H9 (cell line): ENCODE measurements at regions not wholly inside any gene's neighbourhood (a gene's known extent, or its start where the extent isn't known, plus 50 kb on each side); places are given as distances from the start of the nearest gene placed in this dataset.

Experiments used
- DNase-seq: peaks from one replicate; pipeline ENCODE4 v3.0.0-alpha.2; 2017
- H2AFZ ChIP-seq: one replicate; pipeline ENCODE4 v1.6.1; 2013; ENCODE audit warnings: mild to moderate bottlenecking, low read length, control low read depth, moderate library complexity
- H2AK5ac ChIP-seq: 2 replicates; pipeline ENCODE4 v1.6.1; 2013; ENCODE audit warnings: low read length, control low read depth, mixed read lengths; ENCODE audit not compliant: insufficient read length
- H2BK120ac ChIP-seq: one replicate; pipeline ENCODE4 v1.6.1; 2013; ENCODE audit warnings: low read depth, mild to moderate bottlenecking, low read length, control low read depth, inconsistent platforms; ENCODE audit not compliant: poor library complexity, severe bottlenecking
- H2BK12ac ChIP-seq: 2 replicates; pipeline ENCODE4 v1.6.1; 2013; ENCODE audit warnings: low read length, control low read depth, mixed read lengths, low read depth; ENCODE audit not compliant: insufficient read length
- H2BK15ac ChIP-seq: 2 replicates; pipeline ENCODE4 v1.6.1; 2013; ENCODE audit warnings: low read depth, low read length, control low read depth
- H2BK20ac ChIP-seq: one replicate; pipeline ENCODE4 v1.6.1; 2013; ENCODE audit warnings: low read depth, mild to moderate bottlenecking, low read length, control low read depth, inconsistent platforms; ENCODE audit not compliant: poor library complexity, severe bottlenecking
- H2BK5ac ChIP-seq: 2 replicates; pipeline ENCODE4 v1.6.1; 2013; ENCODE audit warnings: low read length, control low read depth, mixed read lengths; ENCODE audit not compliant: insufficient read length
- H3K14ac ChIP-seq: 2 replicates; pipeline ENCODE4 v1.6.1; 2013; ENCODE audit warnings: low read length, control low read depth; ENCODE audit not compliant: insufficient read depth
- H3K18ac ChIP-seq: 2 replicates; pipeline ENCODE4 v1.6.1; 2013; ENCODE audit warnings: low read depth, mild to moderate bottlenecking, mixed read lengths, low read length, control low read depth; ENCODE audit not compliant: insufficient read length
- H3K23ac ChIP-seq: 2 replicates; pipeline ENCODE4 v1.6.1; 2013; ENCODE audit warnings: low read length, control low read depth, mixed read lengths, low read depth; ENCODE audit not compliant: insufficient read length
- H3K23me2 ChIP-seq: 2 replicates; pipeline ENCODE4 v1.6.1; 2013; ENCODE audit warnings: low read depth, mild to moderate bottlenecking, mixed read lengths, low read length, control low read depth; ENCODE audit not compliant: insufficient read length, poor library complexity, severe bottlenecking
- H3K27ac ChIP-seq: 2 replicates; pipeline ENCODE4 v1.5.1; 2013; ENCODE audit warnings: low read length, control low read depth, mixed read lengths, low read depth; ENCODE audit not compliant: insufficient read length
- H3K27me3 ChIP-seq: 2 replicates; pipeline ENCODE4 v1.6.1; 2013; ENCODE audit warnings: low read length, control low read depth, inconsistent platforms; ENCODE audit not compliant: insufficient read depth
- H3K4ac ChIP-seq: 2 replicates; pipeline ENCODE4 v1.6.1; 2013; ENCODE audit warnings: low read depth, mild to moderate bottlenecking, control low read depth, inconsistent platforms, low read length, moderate library complexity
- H3K4me1 ChIP-seq: 2 replicates; pipeline ENCODE4 v1.6.1; 2013; ENCODE audit warnings: low read length, control low read depth, inconsistent platforms; ENCODE audit not compliant: insufficient read depth
- H3K4me2 ChIP-seq: 2 replicates; pipeline ENCODE4 v1.6.1; 2013; ENCODE audit warnings: low read length, control low read depth, mixed read lengths; ENCODE audit not compliant: insufficient read length, insufficient read depth
- H3K56ac ChIP-seq: 2 replicates; pipeline ENCODE4 v1.6.1; 2013; ENCODE audit warnings: low read depth, mild to moderate bottlenecking, mixed read lengths, low read length, control low read depth; ENCODE audit not compliant: insufficient read length
- H3K79me1 ChIP-seq: 2 replicates; pipeline ENCODE4 v1.6.1; 2013; ENCODE audit warnings: low read depth, mild to moderate bottlenecking, moderate library complexity, low read length, control low read depth, inconsistent platforms; ENCODE audit not compliant: insufficient read depth, poor library complexity, severe bottlenecking
- H3K79me2 ChIP-seq: 2 replicates; pipeline ENCODE4 v1.6.1; 2013; ENCODE audit warnings: low read length, control low read depth, inconsistent platforms; ENCODE audit not compliant: insufficient read depth
- H3K9ac ChIP-seq: 2 replicates; pipeline ENCODE4 v1.6.1; 2013; ENCODE audit warnings: low read length, control low read depth, mixed read lengths; ENCODE audit not compliant: insufficient read length; ENCODE audit errors: extremely low read depth
- H3K9me3 ChIP-seq: one replicate; pipeline ENCODE4 v1.6.1; 2013; ENCODE audit warnings: low read depth, low read length, inconsistent platforms; ENCODE audit not compliant: control insufficient read depth
- H3T11ph ChIP-seq: one replicate; pipeline ENCODE4 v1.6.1; 2013; ENCODE audit warnings: mild to moderate bottlenecking, low read length, control low read depth, inconsistent platforms
- H4K20me1 ChIP-seq: one replicate; pipeline ENCODE4 v1.6.1; 2013; ENCODE audit not compliant: control insufficient read depth, insufficient read length, insufficient read depth
- H4K5ac ChIP-seq: 2 replicates; pipeline ENCODE4 v1.6.1; 2013; ENCODE audit warnings: low read depth, mild to moderate bottlenecking, mixed read lengths, low read length, control low read depth; ENCODE audit not compliant: insufficient read length
- H4K8ac ChIP-seq: replicated peaks from 2 replicates; pipeline ENCODE4 v1.6.1; 2013; ENCODE audit warnings: low read length, control low read depth, mixed read lengths, low read depth; ENCODE audit not compliant: insufficient read length
- H4K91ac ChIP-seq: 2 replicates; pipeline ENCODE4 v1.6.1; 2013; ENCODE audit warnings: low read depth, mild to moderate bottlenecking, moderate library complexity, mixed read lengths, low read length, control low read depth; ENCODE audit not compliant: insufficient read length
- H3K27ac Mint-ChIP-seq, 3 experiments: 2 replicates in 2 of 3; 3 replicates in 1 of 3; pipeline ENCODE4 v1.8.0; 2020 to 2021; ENCODE audit warnings: mixed read lengths in 3 of 3, mild to moderate bottlenecking in 1 of 3, moderate library complexity in 1 of 3
- H3K27me3 Mint-ChIP-seq: 2 replicates; pipeline ENCODE4 v1.8.0; 2021; ENCODE audit warnings: low read depth, mild to moderate bottlenecking, moderate library complexity, mixed read lengths
- H3K36me3 Mint-ChIP-seq, 3 experiments: 2 replicates in 2 of 3; 3 replicates in 1 of 3; pipeline ENCODE4 v1.8.0; 2020 to 2021; ENCODE audit warnings: low read depth in 3 of 3, mixed read lengths in 3 of 3; ENCODE audit not compliant: insufficient read depth in 1 of 3
- H3K4me1 Mint-ChIP-seq, 2 experiments: 2 replicates each; pipeline ENCODE4 v1.8.0; 2020; ENCODE audit warnings: mixed read lengths in 2 of 2
- H3K4me3 Mint-ChIP-seq, 2 experiments: 2 replicates in 1 of 2; 3 replicates in 1 of 2; pipeline ENCODE4 v1.8.0; 2020 to 2021; ENCODE audit warnings: mild to moderate bottlenecking in 2 of 2, mixed read lengths in 2 of 2, moderate library complexity in 1 of 2
- H3K9me3 Mint-ChIP-seq, 2 experiments: 2 replicates in 1 of 2; 3 replicates in 1 of 2; pipeline ENCODE4 v1.8.0; 2020; ENCODE audit warnings: mild to moderate bottlenecking in 2 of 2, mixed read lengths in 2 of 2, moderate library complexity in 1 of 2
- WGBS: extraction: QIAGEN DNeasy Blood & Tissue Kit; methylation state at CpG from one replicate; pipeline ENCODE4 v1.1.7; 2013; ENCODE audit warnings: missing lambda C conversion rate, low lambda C conversion rate, mixed read lengths; ENCODE audit not compliant: insufficient read length; ENCODE audit errors: extremely low coverage; 5-methylcytosine and 5-hydroxymethylcytosine counted together
- TF ChIP-seq, protein P1 (sequence below): fragments of 200-600 bp; sonication (generic); conservative IDR thresholded peaks from 3 replicates; pipeline ENCODE4 v1.8.0; 2021; ENCODE audit warnings: antibody characterized with exemption, mild to moderate bottlenecking

DNA sequence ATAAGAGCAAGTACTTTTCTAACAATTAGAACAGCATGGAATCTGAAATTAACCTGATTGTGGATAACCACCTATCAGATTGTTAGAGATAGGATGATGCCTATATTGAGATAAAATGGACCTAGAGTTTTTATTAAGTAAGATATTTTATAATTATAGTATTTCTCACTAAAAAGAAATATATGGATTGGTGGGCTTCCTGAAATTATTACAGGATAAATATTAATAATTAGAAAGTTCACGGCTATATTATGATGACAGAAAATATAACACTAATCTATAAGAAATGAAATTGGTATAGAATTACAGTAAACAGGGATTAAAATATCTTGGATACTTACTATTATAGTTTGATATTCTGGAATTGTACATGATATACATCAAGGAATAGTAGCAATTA is 378.0 kb upstream of the SPRY2 start:
- Histone ChIP-seq H3K9ac (no peak overlapping the region), H3K27me3 (no peaks in the 10 kb centered on the region), H2AFZ (no peak overlapping the region), H3K79me1 (no peaks in the 10 kb centered on the region), H2AK5ac (no peak overlapping the region), H3K4me1 (peaks cover 3% of the 10 kb centered on the region; the same call in 1 of the 2 replicates), H2BK120ac (no peak overlapping the region), H3K4ac (no peak overlapping the region), H2BK20ac (no peak overlapping the region), H3K79me2 (no peaks in the 10 kb centered on the region), H3K56ac (no peak overlapping the region), H3K18ac (no peak overlapping the region), H2BK15ac (no peak overlapping the region), H4K20me1 (no peaks in the 10 kb centered on the region), H3K14ac (no peak overlapping the region), H3K9me3 (no peaks in the 10 kb centered on the region), H3K23ac (no peak overlapping the region), H3K23me2 (no peaks in the 10 kb centered on the region), H3K4me2 (no peak overlapping the region), H3K27ac (no peak overlapping the region), H2BK5ac (no peak overlapping the region), H4K5ac (no peak overlapping the region), H2BK12ac (no peak overlapping the region), H4K91ac (no peak overlapping the region), H3T11ph (no peak overlapping the region), H4K8ac (no peak overlapping the region)
- H3K27me3 Mint-ChIP-seq = no peaks in the 10 kb centered on the region
- no peak overlapping the region for H3K27ac Mint-ChIP-seq
- TF ChIP-seq, protein P1, sequence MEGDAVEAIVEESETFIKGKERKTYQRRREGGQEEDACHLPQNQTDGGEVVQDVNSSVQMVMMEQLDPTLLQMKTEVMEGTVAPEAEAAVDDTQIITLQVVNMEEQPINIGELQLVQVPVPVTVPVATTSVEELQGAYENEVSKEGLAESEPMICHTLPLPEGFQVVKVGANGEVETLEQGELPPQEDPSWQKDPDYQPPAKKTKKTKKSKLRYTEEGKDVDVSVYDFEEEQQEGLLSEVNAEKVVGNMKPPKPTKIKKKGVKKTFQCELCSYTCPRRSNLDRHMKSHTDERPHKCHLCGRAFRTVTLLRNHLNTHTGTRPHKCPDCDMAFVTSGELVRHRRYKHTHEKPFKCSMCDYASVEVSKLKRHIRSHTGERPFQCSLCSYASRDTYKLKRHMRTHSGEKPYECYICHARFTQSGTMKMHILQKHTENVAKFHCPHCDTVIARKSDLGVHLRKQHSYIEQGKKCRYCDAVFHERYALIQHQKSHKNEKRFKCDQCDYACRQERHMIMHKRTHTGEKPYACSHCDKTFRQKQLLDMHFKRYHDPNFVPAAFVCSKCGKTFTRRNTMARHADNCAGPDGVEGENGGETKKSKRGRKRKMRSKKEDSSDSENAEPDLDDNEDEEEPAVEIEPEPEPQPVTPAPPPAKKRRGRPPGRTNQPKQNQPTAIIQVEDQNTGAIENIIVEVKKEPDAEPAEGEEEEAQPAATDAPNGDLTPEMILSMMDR = no peak
- no peak overlapping the region for H3K4me3 Mint-ChIP-seq
- WGBS = no CpG with 5 or more reads among the region's 1 CpG
- H3K4me1 Mint-ChIP-seq = peaks cover 10 to 13% of the 10 kb centered on the region in 2 experiments
- no peak for DNase-seq
- H3K9me3 Mint-ChIP-seq = no peaks in the 10 kb centered on the region
- H3K36me3 Mint-ChIP-seq = no peaks in the 10 kb centered on the region; a peak in 1 of 7 replicates
